ENCODE measurements at regions not wholly inside any gene's neighbourhood (a gene's known extent, or its start where the extent isn't known, plus 50 kb on each side); places are given as distances from the start of the nearest gene placed in this dataset.

DNA sequence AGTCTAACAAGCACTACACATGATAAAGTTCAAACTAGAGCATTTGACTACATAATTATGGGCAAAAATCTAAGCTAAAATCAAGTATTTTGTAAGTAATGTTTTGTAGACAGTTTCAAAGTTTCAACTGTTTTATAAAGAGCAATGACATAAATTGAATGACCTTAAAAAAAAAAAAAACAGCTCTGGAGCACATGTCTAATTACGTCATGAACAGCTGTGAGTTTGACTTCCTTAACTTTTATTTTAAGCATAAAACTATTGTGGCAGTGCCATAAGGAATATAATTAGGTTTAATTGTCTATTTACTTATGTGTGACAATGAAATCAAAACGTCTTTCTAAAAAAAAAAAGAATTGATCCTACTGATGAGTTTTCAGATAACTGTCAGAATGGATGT, 272.5 kb upstream of the LRRC7 start:
- no peaks in the 10 kb centered on the region for H3K9me3 ChIP-seq (ENCODE audit: control insufficient read depth, insufficient read depth, low read length)
- H3K27me3 ChIP-seq (ENCODE audit: control insufficient read depth, insufficient read depth, low read length) = no peaks in the 10 kb centered on the region
- no peak overlapping the region for H3K4me3 ChIP-seq (ENCODE audit: low read depth, low read length)
- TF ChIP-seq, protein P1, sequence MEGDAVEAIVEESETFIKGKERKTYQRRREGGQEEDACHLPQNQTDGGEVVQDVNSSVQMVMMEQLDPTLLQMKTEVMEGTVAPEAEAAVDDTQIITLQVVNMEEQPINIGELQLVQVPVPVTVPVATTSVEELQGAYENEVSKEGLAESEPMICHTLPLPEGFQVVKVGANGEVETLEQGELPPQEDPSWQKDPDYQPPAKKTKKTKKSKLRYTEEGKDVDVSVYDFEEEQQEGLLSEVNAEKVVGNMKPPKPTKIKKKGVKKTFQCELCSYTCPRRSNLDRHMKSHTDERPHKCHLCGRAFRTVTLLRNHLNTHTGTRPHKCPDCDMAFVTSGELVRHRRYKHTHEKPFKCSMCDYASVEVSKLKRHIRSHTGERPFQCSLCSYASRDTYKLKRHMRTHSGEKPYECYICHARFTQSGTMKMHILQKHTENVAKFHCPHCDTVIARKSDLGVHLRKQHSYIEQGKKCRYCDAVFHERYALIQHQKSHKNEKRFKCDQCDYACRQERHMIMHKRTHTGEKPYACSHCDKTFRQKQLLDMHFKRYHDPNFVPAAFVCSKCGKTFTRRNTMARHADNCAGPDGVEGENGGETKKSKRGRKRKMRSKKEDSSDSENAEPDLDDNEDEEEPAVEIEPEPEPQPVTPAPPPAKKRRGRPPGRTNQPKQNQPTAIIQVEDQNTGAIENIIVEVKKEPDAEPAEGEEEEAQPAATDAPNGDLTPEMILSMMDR (IDR thresholded peaks at IDR 0.05; ENCODE audit: low read depth, low read length) = no peak
- CTCF ChIA-PET = no interaction called here
- DNase-seq (ENCODE audit: low read depth, low spot score) = no peak
- H3K27ac ChIP-seq (ENCODE audit: low read depth, low read length) = no peak overlapping the region
- POLR2A ChIA-PET = no interaction called here

- Histone ChIP-seq H3K9me3 (ENCODE audit: control insufficient read depth, insufficient read depth, low read length) (no peaks in the 10 kb centered on the region), H3K4me3 (ENCODE audit: low read depth, low read length) (no peak overlapping the region), H3K27me3 (ENCODE audit: control insufficient read depth, insufficient read depth, low read length) (no peaks in the 10 kb centered on the region), H3K27ac (ENCODE audit: low read depth, low read length) (no peak overlapping the region)
- no peak for DNase-seq (ENCODE audit: low read depth, low spot score)
- CTCF ChIA-PET = interaction anchor here (0.6 kb wide), 1 partner anchor 385 kb away, joined by 3 read pairs; no protein-coding TSS in a partner anchor
- POLR2A ChIA-PET = no interaction called here
- TF ChIP-seq, protein P1 (IDR thresholded peaks at IDR 0.05; ENCODE audit: low read depth, low read length) = peak; percentile 17
Observed at GRCh38 chr1:69305621-69306020, 262.1 kb upstream of the LRRC7 start.

- CTCF ChIA-PET = no interaction called here
- H3K27ac ChIP-seq (ENCODE audit: low read depth, low read length) = no peak overlapping the region
- H3K9me3 ChIP-seq (ENCODE audit: control insufficient read depth, insufficient read depth, low read length) = no peaks in the 10 kb centered on the region
- POLR2A ChIA-PET = no interaction called here
- no peak overlapping the region for H3K4me3 ChIP-seq (ENCODE audit: low read depth, low read length)
- TF ChIP-seq, protein P1 (IDR thresholded peaks at IDR 0.05; ENCODE audit: low read depth, low read length) = no peak
- no peaks in the 10 kb centered on the region for H3K27me3 ChIP-seq (ENCODE audit: control insufficient read depth, insufficient read depth, low read length)
- no peak for DNase-seq (ENCODE audit: low read depth, low spot score)
Observed at GRCh38 chr1:69312055-69312732, 255.5 kb upstream of the LRRC7 start.

DNA sequence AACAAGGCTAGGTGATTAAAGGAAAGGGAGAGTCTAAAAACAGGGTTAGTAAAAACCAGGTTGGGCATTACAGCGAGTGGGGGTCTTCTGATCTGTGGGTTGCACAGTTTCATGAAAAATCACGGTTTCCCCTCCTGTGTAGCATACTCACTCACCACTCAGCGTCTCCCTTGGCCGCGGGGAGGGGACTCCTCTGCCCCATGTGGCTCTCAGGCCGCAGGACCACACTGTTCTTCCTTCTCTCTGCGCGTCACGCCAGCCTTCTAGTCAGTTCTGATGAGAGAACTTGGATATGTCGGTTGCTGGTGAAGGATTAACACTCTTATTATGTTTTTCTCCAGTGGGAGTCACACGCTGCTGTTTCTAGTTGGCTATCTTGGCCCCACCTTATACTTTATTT, 254.6 kb upstream of the LRRC7 start:
- POLR2A ChIA-PET = no interaction called here
- Histone ChIP-seq H3K27me3 (ENCODE audit: control insufficient read depth, insufficient read depth, low read length) (no peaks in the 10 kb centered on the region), H3K9me3 (ENCODE audit: control insufficient read depth, insufficient read depth, low read length) (no peaks in the 10 kb centered on the region), H3K4me3 (ENCODE audit: low read depth, low read length) (no peak overlapping the region), H3K27ac (ENCODE audit: low read depth, low read length) (no peak overlapping the region)
- TF ChIP-seq, protein P1 (IDR thresholded peaks at IDR 0.05; ENCODE audit: low read depth, low read length) = no peak
- no peak for DNase-seq (ENCODE audit: low read depth, low spot score)
- CTCF ChIA-PET = no interaction called here

DNA sequence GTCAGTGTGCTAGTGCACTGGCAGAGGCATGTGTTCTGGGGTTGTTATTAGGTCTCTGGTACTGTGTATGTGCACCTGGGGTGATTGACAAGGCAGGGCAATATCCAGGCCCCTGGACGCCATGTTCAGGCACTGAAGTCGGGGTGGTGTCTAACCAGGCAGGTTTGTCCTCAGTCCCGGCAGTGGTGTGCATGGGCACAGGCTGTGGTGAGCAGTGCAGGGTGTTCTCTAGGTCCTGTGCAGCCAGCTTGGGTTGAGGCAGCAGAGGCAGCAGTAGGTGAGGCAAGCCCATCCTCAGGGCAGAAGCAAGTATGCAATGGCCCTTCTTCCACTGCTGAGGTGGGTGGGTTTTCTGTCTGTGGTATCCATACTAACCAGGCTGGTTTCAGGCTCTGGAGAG, 252.3 kb upstream of the LRRC7 start:
- ChIA-PET POLR2A (no interaction called here), CTCF (no interaction called here)
- no peaks in the 10 kb centered on the region for H3K9me3 ChIP-seq (ENCODE audit: control insufficient read depth, insufficient read depth, low read length)
- no peak for DNase-seq (ENCODE audit: low read depth, low spot score)
- TF ChIP-seq, protein P1 (IDR thresholded peaks at IDR 0.05; ENCODE audit: low read depth, low read length) = no peak
- no peak overlapping the region for H3K4me3 ChIP-seq (ENCODE audit: low read depth, low read length)
- no peak overlapping the region for H3K27ac ChIP-seq (ENCODE audit: low read depth, low read length)
- no peaks in the 10 kb centered on the region for H3K27me3 ChIP-seq (ENCODE audit: control insufficient read depth, insufficient read depth, low read length)
